PC-9 (cell line): ENCODE measurements at regions not wholly inside any gene's neighbourhood (a gene's known extent, or its start where the extent isn't known, plus 50 kb on each side); places are given as distances from the start of the nearest gene placed in this dataset.

Source experiments
- BruUV-seq: library from RNA; stranded (reverse); fragments of 400-500 nt; replicated peaks from 2 replicates; lab custom pipeline; 2021; lab: Mats Ljungman, UMichigan
- CTCF ChIA-PET: fragments of 300-600 bp; sonication (Branson Sonifier 250); formaldehyde crosslinking; loops from one replicate; lab custom pipeline; 2022; ENCODE audit warnings: antibody characterized with exemption; lab: Charles Lee
- POLR2A ChIA-PET: fragments of 300-600 bp; sonication (Branson Sonifier 250); formaldehyde crosslinking; loops from one replicate; lab custom pipeline; 2022; ENCODE audit warnings: antibody characterized with exemption; ENCODE audit not compliant: unreplicated experiment; lab: Charles Lee
- DNase-seq, 2 experiments: peaks; one replicate each; pipeline versions ENCODE4 v3.0.0 to v3.0.0-alpha.2; 2015 to 2022; ENCODE audit warnings: mixed read lengths in 1 of 2
- H2AFZ ChIP-seq: fragments of 200-600 bp; sonication (generic); 2 replicates; pipeline ENCODE4 v1.8.1; 2017; ENCODE audit warnings: antibody characterized with exemption
- H3F3A ChIP-seq: fragments of 200-600 bp; sonication (generic); 2 replicates; pipeline ENCODE4 v1.8.1; 2017; ENCODE audit warnings: antibody characterized with exemption, mild to moderate bottlenecking, low read depth; ENCODE audit not compliant: insufficient read depth
- H3K27ac ChIP-seq: fragments of 200-600 bp; sonication (generic); 2 replicates; pipeline ENCODE4 v1.6.1; 2016; ENCODE audit warnings: mixed run types
- H3K27me3 ChIP-seq: fragments of 200-600 bp; sonication (generic); 2 replicates; pipeline ENCODE4 v1.6.1; 2016; ENCODE audit warnings: low read depth, mixed run types; ENCODE audit not compliant: insufficient read depth
- H3K36me3 ChIP-seq: fragments of 200-600 bp; sonication (generic); 2 replicates; pipeline ENCODE4 v1.6.1; 2016; ENCODE audit warnings: low read depth, mixed run types
- H3K4me1 ChIP-seq: fragments of 200-600 bp; sonication (generic); replicated peaks from 2 replicates; pipeline ENCODE4 v1.6.1; 2016; ENCODE audit warnings: mixed run types; ENCODE audit not compliant: insufficient read depth
- H3K4me2 ChIP-seq: fragments of 200-600 bp; sonication (generic); 2 replicates; pipeline ENCODE4 v1.6.1; 2017; ENCODE audit warnings: mixed run types
- H3K4me3 ChIP-seq: fragments of 200-600 bp; sonication (generic); 2 replicates; pipeline ENCODE4 v1.6.1; 2016; ENCODE audit warnings: mixed run types
- H3K79me2 ChIP-seq: fragments of 200-600 bp; sonication (generic); 2 replicates; pipeline ENCODE4 v1.6.1; 2017; ENCODE audit warnings: low read depth, mixed run types
- H3K9me2 ChIP-seq: fragments of 200-600 bp; sonication (generic); 2 replicates; pipeline ENCODE4 v1.8.1; 2017; ENCODE audit warnings: mild to moderate bottlenecking; ENCODE audit not compliant: insufficient read depth
- H3K9me3 ChIP-seq: fragments of 200-600 bp; sonication (generic); 2 replicates; pipeline ENCODE4 v1.8.1; 2016; ENCODE audit warnings: low read depth; ENCODE audit not compliant: insufficient read depth
- H4K20me1 ChIP-seq: fragments of 200-600 bp; sonication (generic); 2 replicates; pipeline ENCODE4 v1.8.1; 2017; ENCODE audit not compliant: insufficient read depth
- CTCF ChIP-seq: fragments of 200-600 bp; sonication (generic); conservative IDR thresholded peaks from 2 replicates; pipeline ENCODE4 v1.6.1; 2017; ENCODE audit warnings: mixed run types, antibody characterized with exemption, mild to moderate bottlenecking, moderate library complexity
- EZH2 ChIP-seq: fragments of 200-600 bp; sonication (generic); IDR thresholded peaks from 2 replicates; pipeline ENCODE4 v1.8.0; 2017; ENCODE audit warnings: antibody characterized with exemption, low read depth
- intact Hi-C: fragments of 100-400 bp; cut with micrococcal nuclease; formaldehyde crosslinking; loops from one replicate; pipeline ENCODE4 v1.10.0; 2022; ENCODE audit not compliant: unreplicated experiment

GRCh38 chr16:72302332-72302731, 130.4 kb upstream of the PMFBP1 start:
- intact Hi-C loops, result no loop called here
- Histone ChIP-seq H3K9me3 (no peaks in the 10 kb centered on the region), H2AFZ (no peak overlapping the region), H3F3A (no peaks in the 10 kb centered on the region), H3K4me1 (no peaks in the 10 kb centered on the region), H3K4me3 (no peak overlapping the region), H3K9me2 (no peaks in the 10 kb centered on the region; the same call in 1 of the 2 replicates), H4K20me1 (no peaks in the 10 kb centered on the region), H3K27ac (no peak overlapping the region), H3K79me2 (no peaks in the 10 kb centered on the region), H3K36me3 (no peaks in the 10 kb centered on the region), H3K27me3 (no peaks in the 10 kb centered on the region), H3K4me2 (no peak overlapping the region)
- TF ChIP-seq CTCF (no peak), EZH2 (no peak)
- ChIA-PET POLR2A (no interaction called here), CTCF (no interaction called here)
- BruUV-seq, result no TSS peak
- DNase-seq, result no peak

GRCh38 chr16:72301523-72302236, 129.7 kb upstream of the PMFBP1 start:
- BruUV-seq, result no TSS peak
- Histone ChIP-seq H3F3A (no peaks in the 10 kb centered on the region), H3K27ac (no peak overlapping the region), H3K36me3 (no peaks in the 10 kb centered on the region), H3K9me3 (no peaks in the 10 kb centered on the region), H3K4me3 (no peak overlapping the region), H3K4me2 (no peak overlapping the region), H4K20me1 (no peaks in the 10 kb centered on the region), H3K9me2 (no peaks in the 10 kb centered on the region; the same call in 1 of the 2 replicates), H3K27me3 (no peaks in the 10 kb centered on the region), H3K79me2 (no peaks in the 10 kb centered on the region), H3K4me1 (no peaks in the 10 kb centered on the region), H2AFZ (no peak overlapping the region)
- ChIA-PET CTCF (no interaction called here), POLR2A (no interaction called here)
- DNase-seq, result no peak
- intact Hi-C loops, result no loop called here
- no peak for TF ChIP-seq CTCF
- TF ChIP-seq EZH2, result no peak

- no peaks in the 10 kb centered on the region for H3K36me3 ChIP-seq
- ChIA-PET CTCF (no interaction called here), POLR2A (no interaction called here)
- no peak for DNase-seq
- no peaks in the 10 kb centered on the region for H3K27me3 ChIP-seq
- BruUV-seq, result no TSS peak
- H3K79me2 ChIP-seq, result no peaks in the 10 kb centered on the region
- no peak overlapping the region for H3K27ac ChIP-seq
- no peaks in the 10 kb centered on the region; the same call in 1 of the 2 replicates for H3K9me2 ChIP-seq
- no peak overlapping the region for H3K4me2 ChIP-seq
- no peaks in the 10 kb centered on the region for H4K20me1 ChIP-seq
- no peak for TF ChIP-seq EZH2
- no peaks in the 10 kb centered on the region for H3K9me3 ChIP-seq
- H3K4me1 ChIP-seq, result no peaks in the 10 kb centered on the region
- H3K4me3 ChIP-seq, result no peak overlapping the region
- intact Hi-C loops, result no loop called here
- H2AFZ ChIP-seq, result no peak overlapping the region
- H3F3A ChIP-seq, result no peaks in the 10 kb centered on the region
These were observed 128.9 kb upstream of the PMFBP1 start for GRCh38 chr16:72300892-72301291.
